ENCODE measurements at regions not wholly inside any gene's neighbourhood (a gene's known extent, or its start where the extent isn't known, plus 50 kb on each side); places are given as distances from the start of the nearest gene placed in this dataset.

GRCh38 chr12:125766091-125766490 is 700.9 kb downstream of the AACS start:
- Histone ChIP-seq H3K9me2 (ENCODE audit: insufficient read depth) (no peaks in the 10 kb centered on the region), H4K20me1 (ENCODE audit: insufficient read depth) (no peaks in the 10 kb centered on the region), H3K4me2 (no peak overlapping the region), H3F3A (ENCODE audit: insufficient read depth, low read depth) (no peaks in the 10 kb centered on the region), H3K9me3 (ENCODE audit: insufficient read depth, low read depth) (no peaks in the 10 kb centered on the region), H3K27me3 (ENCODE audit: insufficient read depth, low read depth) (no peaks in the 10 kb centered on the region), H2AFZ (0 out of 2 replicates have a peak overlapping the region, but pooled peaks have one; percentile 22), H3K27ac (no peak overlapping the region), H3K4me3 (no peak overlapping the region), H3K79me2 (ENCODE audit: low read depth) (no peaks in the 10 kb centered on the region), H3K36me3 (ENCODE audit: low read depth) (no peaks in the 10 kb centered on the region), H3K4me1 (replicated peaks; ENCODE audit: insufficient read depth) (no peaks in the 10 kb centered on the region)
- no peak for TF ChIP-seq CTCF (conservative IDR thresholded peaks at IDR 0.05)
- TF ChIP-seq EZH2 (IDR thresholded peaks at IDR 0.05; ENCODE audit: low read depth): no peak
- ChIA-PET POLR2A (ENCODE audit: unreplicated experiment) (no interaction called here), CTCF (no interaction called here)
- intact Hi-C loops (cut with micrococcal nuclease; ENCODE audit: unreplicated experiment): no loop called here
- DNase-seq: no peak
- BruUV-seq (replicated peaks): no TSS peak

GRCh38 chr12:125772403-125772802 is 707.2 kb downstream of the AACS start:
- DNase-seq: no peak
- Histone ChIP-seq H3F3A (ENCODE audit: insufficient read depth, low read depth) (no peaks in the 10 kb centered on the region), H3K27ac (no peak overlapping the region), H3K9me3 (ENCODE audit: insufficient read depth, low read depth) (no peaks in the 10 kb centered on the region), H3K4me1 (replicated peaks; ENCODE audit: insufficient read depth) (no peaks in the 10 kb centered on the region), H4K20me1 (ENCODE audit: insufficient read depth) (no peaks in the 10 kb centered on the region), H3K36me3 (ENCODE audit: low read depth) (no peaks in the 10 kb centered on the region), H2AFZ (no peak overlapping the region), H3K4me3 (no peak overlapping the region), H3K27me3 (ENCODE audit: insufficient read depth, low read depth) (no peaks in the 10 kb centered on the region), H3K79me2 (ENCODE audit: low read depth) (no peaks in the 10 kb centered on the region), H3K4me2 (no peak overlapping the region), H3K9me2 (ENCODE audit: insufficient read depth) (no peaks in the 10 kb centered on the region)
- no peak for TF ChIP-seq EZH2 (IDR thresholded peaks at IDR 0.05; ENCODE audit: low read depth)
- no peak for TF ChIP-seq CTCF (conservative IDR thresholded peaks at IDR 0.05)
- ChIA-PET POLR2A (ENCODE audit: unreplicated experiment) (no interaction called here), CTCF (no interaction called here)
- no TSS peak for BruUV-seq (replicated peaks)
- intact Hi-C loops (cut with micrococcal nuclease; ENCODE audit: unreplicated experiment): no loop called here

- H3K9me2 ChIP-seq (ENCODE audit: insufficient read depth): no peaks in the 10 kb centered on the region
- H3K4me2 ChIP-seq: no peak overlapping the region
- DNase-seq: peak in 1 of 2 experiments; percentile 4
- ChIA-PET POLR2A (ENCODE audit: unreplicated experiment) (no interaction called here), CTCF (no interaction called here)
- no peaks in the 10 kb centered on the region for H3F3A ChIP-seq (ENCODE audit: insufficient read depth, low read depth)
- H3K27me3 ChIP-seq (ENCODE audit: insufficient read depth, low read depth): no peaks in the 10 kb centered on the region
- H2AFZ ChIP-seq: no peak overlapping the region
- TF ChIP-seq CTCF (conservative IDR thresholded peaks at IDR 0.05) (peak; percentile 42; the same call in 1 of the 2 replicates), EZH2 (IDR thresholded peaks at IDR 0.05; ENCODE audit: low read depth) (no peak)
- H3K9me3 ChIP-seq (ENCODE audit: insufficient read depth, low read depth): no peaks in the 10 kb centered on the region
- no peaks in the 10 kb centered on the region for H3K36me3 ChIP-seq (ENCODE audit: low read depth)
- BruUV-seq (replicated peaks): no TSS peak
- H3K4me3 ChIP-seq: no peak overlapping the region
- H3K79me2 ChIP-seq (ENCODE audit: low read depth): no peaks in the 10 kb centered on the region
- H3K27ac ChIP-seq: no peak overlapping the region
- no peaks in the 10 kb centered on the region for H3K4me1 ChIP-seq (replicated peaks; ENCODE audit: insufficient read depth)
- intact Hi-C loops (cut with micrococcal nuclease; ENCODE audit: unreplicated experiment): no loop called here
- H4K20me1 ChIP-seq (ENCODE audit: insufficient read depth): no peaks in the 10 kb centered on the region
Observed at GRCh38 chr12:125773033-125773640, 707.9 kb downstream of the AACS start.
